Central memory CD8-positive, alpha-beta T cell (primary cell): ENCODE measurements at regions not wholly inside any gene's neighbourhood (a gene's known extent, or its start where the extent isn't known, plus 50 kb on each side); places are given as distances from the start of the nearest gene placed in this dataset.

Experiments
- ATAC-seq: fragments of 150-1000 bp; cut with Tn5 transposase; replicated peaks from 2 replicates; pipeline ENCODE4 v1.10.0; 2022; ENCODE audit warnings: mild to moderate bottlenecking, moderate FRiP score, moderate number of reproducible peaks; ENCODE audit not compliant: poor library complexity, severe bottlenecking; ENCODE audit errors: extremely low read depth
- DNase-seq, 2 donors: peaks; one replicate each; pipeline ENCODE4 v3.0.0; 2021; ENCODE audit warnings: low spot score in 2 of 2
- H3K27ac Mint-ChIP-seq: one replicate; pipeline ENCODE4 v1.8.0; 2022; ENCODE audit warnings: low read depth, mild to moderate bottlenecking, moderate library complexity, mixed read lengths
- H3K27me3 Mint-ChIP-seq: one replicate; pipeline ENCODE4 v1.8.0; 2022; ENCODE audit warnings: mixed read lengths
- H3K36me3 Mint-ChIP-seq: one replicate; pipeline ENCODE4 v1.8.0; 2022; ENCODE audit warnings: mild to moderate bottlenecking, moderate library complexity, mixed read lengths; ENCODE audit not compliant: insufficient read depth
- H3K4me1 Mint-ChIP-seq: one replicate; pipeline ENCODE4 v1.8.0; 2022; ENCODE audit warnings: mixed read lengths
- H3K4me3 Mint-ChIP-seq: one replicate; pipeline ENCODE4 v1.8.0; 2022; ENCODE audit warnings: mild to moderate bottlenecking, moderate library complexity, mixed read lengths
- H3K9me3 Mint-ChIP-seq: one replicate; pipeline ENCODE4 v1.8.0; 2022; ENCODE audit warnings: mixed read lengths

- no peak for DNase-seq
- no peak overlapping the region for H3K4me3 Mint-ChIP-seq
- H3K27me3 Mint-ChIP-seq = peaks cover 30% of the 10 kb centered on the region
- no peaks in the 10 kb centered on the region for H3K36me3 Mint-ChIP-seq
- no peak for ATAC-seq
- H3K27ac Mint-ChIP-seq = no peak overlapping the region
- no peaks in the 10 kb centered on the region for H3K9me3 Mint-ChIP-seq
- no peaks in the 10 kb centered on the region for H3K4me1 Mint-ChIP-seq
These were observed 252.7 kb downstream of the DHX35 start for GRCh38 chr20:39214828-39215227.

GRCh38 chr20:39213476-39214145, 251.5 kb downstream of the DHX35 start:
- Mint-ChIP-seq H3K27me3 (peaks cover 38% of the 10 kb centered on the region), H3K4me1 (no peaks in the 10 kb centered on the region), H3K9me3 (no peaks in the 10 kb centered on the region), H3K36me3 (no peaks in the 10 kb centered on the region), H3K27ac (no peak overlapping the region), H3K4me3 (no peak overlapping the region)
- ATAC-seq = no peak
- no peak for DNase-seq

GRCh38 chr20:39211060-39211748, 249.1 kb downstream of the DHX35 start:
- DNase-seq (no peak), ATAC-seq (no peak)
- Mint-ChIP-seq H3K4me3 (no peak overlapping the region), H3K36me3 (no peaks in the 10 kb centered on the region), H3K9me3 (no peaks in the 10 kb centered on the region), H3K27ac (no peak overlapping the region), H3K4me1 (no peaks in the 10 kb centered on the region), H3K27me3 (peaks cover 49% of the 10 kb centered on the region)

GRCh38 chr20:39210341-39211036, 248.3 kb downstream of the DHX35 start:
- no peaks in the 10 kb centered on the region for H3K4me1 Mint-ChIP-seq
- no peak overlapping the region for H3K27ac Mint-ChIP-seq
- no peak overlapping the region for H3K4me3 Mint-ChIP-seq
- H3K9me3 Mint-ChIP-seq = no peaks in the 10 kb centered on the region
- peaks cover 42% of the 10 kb centered on the region for H3K27me3 Mint-ChIP-seq
- no peaks in the 10 kb centered on the region for H3K36me3 Mint-ChIP-seq
- ATAC-seq (no peak), DNase-seq (no peak)

- Mint-ChIP-seq H3K27me3 (peaks cover 33% of the 10 kb centered on the region), H3K27ac (no peak overlapping the region), H3K4me1 (no peaks in the 10 kb centered on the region), H3K9me3 (peaks cover under 1% of the 10 kb centered on the region), H3K4me3 (no peak overlapping the region), H3K36me3 (no peaks in the 10 kb centered on the region)
- ATAC-seq (no peak), DNase-seq (no peak)
These were observed 244.9 kb downstream of the DHX35 start for GRCh38 chr20:39206899-39207564.

GRCh38 chr20:39195582-39196021, 233.5 kb downstream of the DHX35 start:
- Mint-ChIP-seq H3K4me3 (no peak overlapping the region), H3K4me1 (no peaks in the 10 kb centered on the region), H3K36me3 (no peaks in the 10 kb centered on the region), H3K27me3 (peaks cover 41% of the 10 kb centered on the region), H3K27ac (no peak overlapping the region), H3K9me3 (no peaks in the 10 kb centered on the region)
- ATAC-seq (no peak), DNase-seq (no peak)

- DNase-seq (no peak), ATAC-seq (no peak)
- Mint-ChIP-seq H3K9me3 (peaks cover 5% of the 10 kb centered on the region), H3K27me3 (peaks cover 47% of the 10 kb centered on the region), H3K36me3 (no peaks in the 10 kb centered on the region), H3K4me1 (no peaks in the 10 kb centered on the region), H3K27ac (no peak overlapping the region), H3K4me3 (no peak overlapping the region)
These were observed 228.8 kb downstream of the DHX35 start for GRCh38 chr20:39190666-39191570.

GRCh38 chr20:39188266-39188765, 226.2 kb downstream of the DHX35 start:
- ATAC-seq (no peak), DNase-seq (no peak)
- no peaks in the 10 kb centered on the region for H3K4me1 Mint-ChIP-seq
- H3K4me3 Mint-ChIP-seq = no peak overlapping the region
- H3K9me3 Mint-ChIP-seq = peaks cover 5% of the 10 kb centered on the region
- no peaks in the 10 kb centered on the region for H3K36me3 Mint-ChIP-seq
- no peak overlapping the region for H3K27ac Mint-ChIP-seq
- H3K27me3 Mint-ChIP-seq = peaks cover 30% of the 10 kb centered on the region

- ATAC-seq (no peak), DNase-seq (no peak)
- no peaks in the 10 kb centered on the region for H3K36me3 Mint-ChIP-seq
- no peaks in the 10 kb centered on the region for H3K9me3 Mint-ChIP-seq
- no peak overlapping the region for H3K4me3 Mint-ChIP-seq
- peaks cover 26% of the 10 kb centered on the region for H3K27me3 Mint-ChIP-seq
- no peaks in the 10 kb centered on the region for H3K4me1 Mint-ChIP-seq
- H3K27ac Mint-ChIP-seq = no peak overlapping the region
These were observed 219.3 kb downstream of the DHX35 start for GRCh38 chr20:39181490-39181889.

- Mint-ChIP-seq H3K4me3 (no peak overlapping the region), H3K27ac (no peak overlapping the region), H3K27me3 (peaks cover 50% of the 10 kb centered on the region), H3K36me3 (no peaks in the 10 kb centered on the region), H3K9me3 (no peaks in the 10 kb centered on the region), H3K4me1 (no peaks in the 10 kb centered on the region)
- ATAC-seq (no peak), DNase-seq (no peak)
These were observed 214.3 kb downstream of the DHX35 start for GRCh38 chr20:39176457-39176856.

- H3K4me1 Mint-ChIP-seq = no peaks in the 10 kb centered on the region
- H3K9me3 Mint-ChIP-seq = no peaks in the 10 kb centered on the region
- ATAC-seq (no peak), DNase-seq (no peak)
- no peak overlapping the region for H3K27ac Mint-ChIP-seq
- H3K27me3 Mint-ChIP-seq = peaks cover 48% of the 10 kb centered on the region
- no peak overlapping the region for H3K4me3 Mint-ChIP-seq
- no peaks in the 10 kb centered on the region for H3K36me3 Mint-ChIP-seq
These were observed 208.8 kb downstream of the DHX35 start for GRCh38 chr20:39170896-39171463.
